ENCODE measurements at regions not wholly inside any gene's neighbourhood (a gene's known extent, or its start where the extent isn't known, plus 50 kb on each side); places are given as distances from the start of the nearest gene placed in this dataset.

GRCh38 chr6:84350397-84350796, 123.0 kb upstream of the CEP162 start:
- no peak overlapping the region for H3K27ac ChIP-seq
- H3K36me3 ChIP-seq, result no peaks in the 10 kb centered on the region
- TF ChIP-seq POLR2A (IDR thresholded peaks at IDR 0.05) (no peak), CTCF (IDR thresholded peaks at IDR 0.05 in 4 of 5, conservative IDR thresholded peaks at IDR 0.05 in 1 of 5) (no peak)
- DNase-seq (no peak), ATAC-seq (no peak)
- intact Hi-C loops (cut with DNase I; ENCODE audit: low total_unique reads), result no loop called here
- in situ Hi-C loops (cut with MboI; ENCODE audit: low sequenced_read_pairs in 4 of 4), result no loop called here
- H3K4me1 ChIP-seq, result no peaks in the 10 kb centered on the region
- H3K4me3 ChIP-seq, result no peak overlapping the region
- no peaks in the 10 kb centered on the region for H3K9me3 ChIP-seq
- H3K27me3 ChIP-seq, result no peaks in the 10 kb centered on the region

- H3K27ac ChIP-seq, result no peak overlapping the region
- no peak overlapping the region for H3K4me3 ChIP-seq
- H3K9me3 ChIP-seq, result no peaks in the 10 kb centered on the region
- DNase-seq (no peak), ATAC-seq (no peak)
- no peaks in the 10 kb centered on the region for H3K27me3 ChIP-seq
- in situ Hi-C loops (cut with MboI; ENCODE audit: low sequenced_read_pairs in 4 of 4) (no loop called here), intact Hi-C loops (cut with DNase I; ENCODE audit: low total_unique reads) (no loop called here)
- no peaks in the 10 kb centered on the region for H3K36me3 ChIP-seq
- TF ChIP-seq CTCF (IDR thresholded peaks at IDR 0.05 in 4 of 5, conservative IDR thresholded peaks at IDR 0.05 in 1 of 5) (no peak), POLR2A (IDR thresholded peaks at IDR 0.05) (no peak)
- no peaks in the 10 kb centered on the region for H3K4me1 ChIP-seq
These were observed 122.1 kb upstream of the CEP162 start for GRCh38 chr6:84349542-84349941.

- no peak for TF ChIP-seq CTCF (IDR thresholded peaks at IDR 0.05 in 4 of 5, conservative IDR thresholded peaks at IDR 0.05 in 1 of 5)
- no peak for TF ChIP-seq POLR2A (IDR thresholded peaks at IDR 0.05)
- no peak for DNase-seq
- Histone ChIP-seq H3K4me1 (no peaks in the 10 kb centered on the region), H3K27me3 (no peaks in the 10 kb centered on the region), H3K4me3 (no peak overlapping the region), H3K9me3 (no peaks in the 10 kb centered on the region), H3K36me3 (no peaks in the 10 kb centered on the region), H3K27ac (no peak overlapping the region)
- in situ Hi-C loops (cut with MboI; ENCODE audit: low sequenced_read_pairs in 4 of 4), result no loop called here
- intact Hi-C loops (cut with DNase I; ENCODE audit: low total_unique reads), result no loop called here
- ATAC-seq, result no peak
These were observed 121.4 kb upstream of the CEP162 start for GRCh38 chr6:84348801-84349200.

GRCh38 chr6:84346372-84346771, 118.9 kb upstream of the CEP162 start:
- TF ChIP-seq POLR2A (IDR thresholded peaks at IDR 0.05) (no peak), CTCF (IDR thresholded peaks at IDR 0.05 in 4 of 5, conservative IDR thresholded peaks at IDR 0.05 in 1 of 5) (no peak)
- no peak overlapping the region for H3K4me3 ChIP-seq
- no peaks in the 10 kb centered on the region for H3K36me3 ChIP-seq
- DNase-seq (no peak), ATAC-seq (no peak)
- H3K4me1 ChIP-seq, result no peaks in the 10 kb centered on the region
- no peaks in the 10 kb centered on the region for H3K27me3 ChIP-seq
- in situ Hi-C loops (cut with MboI; ENCODE audit: low sequenced_read_pairs in 4 of 4), result no loop called here
- intact Hi-C loops (cut with DNase I; ENCODE audit: low total_unique reads), result no loop called here
- no peaks in the 10 kb centered on the region for H3K9me3 ChIP-seq
- no peak overlapping the region for H3K27ac ChIP-seq

GRCh38 chr6:84344005-84344404, 116.6 kb upstream of the CEP162 start:
- ATAC-seq (no peak), DNase-seq (no peak)
- Histone ChIP-seq H3K27ac (no peak overlapping the region), H3K9me3 (no peaks in the 10 kb centered on the region), H3K4me3 (no peak overlapping the region), H3K36me3 (no peaks in the 10 kb centered on the region), H3K4me1 (no peaks in the 10 kb centered on the region), H3K27me3 (no peaks in the 10 kb centered on the region)
- TF ChIP-seq POLR2A (IDR thresholded peaks at IDR 0.05) (no peak), CTCF (IDR thresholded peaks at IDR 0.05 in 4 of 5, conservative IDR thresholded peaks at IDR 0.05 in 1 of 5) (no peak)
- intact Hi-C loops (cut with DNase I; ENCODE audit: low total_unique reads), result no loop called here
- in situ Hi-C loops (cut with MboI; ENCODE audit: low sequenced_read_pairs in 4 of 4), result no loop called here
